ENCODE measurements at regions not wholly inside any gene's neighbourhood (a gene's known extent, or its start where the extent isn't known, plus 50 kb on each side); places are given as distances from the start of the nearest gene placed in this dataset.

DNA sequence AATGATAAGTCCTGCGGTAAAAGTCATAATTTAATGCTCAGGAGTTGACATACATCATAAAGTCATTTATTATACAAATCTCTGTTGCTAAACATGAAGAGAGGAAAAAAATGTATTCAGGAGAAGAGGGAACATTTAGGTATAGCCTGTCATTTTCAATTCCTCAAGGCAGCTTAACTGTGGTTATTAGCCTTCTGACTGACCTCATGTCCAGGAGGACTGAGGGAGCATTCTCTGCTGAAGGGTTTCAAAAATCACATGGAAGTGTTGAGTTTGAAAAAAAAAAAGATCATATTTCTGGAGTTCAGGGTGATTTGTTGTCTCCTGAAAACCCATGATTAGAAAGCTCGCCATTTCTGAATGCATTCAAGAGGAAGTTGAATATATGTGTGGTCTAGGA lies 1371.1 kb upstream of the LRRTM1 start:
- TF ChIP-seq, protein P1, sequence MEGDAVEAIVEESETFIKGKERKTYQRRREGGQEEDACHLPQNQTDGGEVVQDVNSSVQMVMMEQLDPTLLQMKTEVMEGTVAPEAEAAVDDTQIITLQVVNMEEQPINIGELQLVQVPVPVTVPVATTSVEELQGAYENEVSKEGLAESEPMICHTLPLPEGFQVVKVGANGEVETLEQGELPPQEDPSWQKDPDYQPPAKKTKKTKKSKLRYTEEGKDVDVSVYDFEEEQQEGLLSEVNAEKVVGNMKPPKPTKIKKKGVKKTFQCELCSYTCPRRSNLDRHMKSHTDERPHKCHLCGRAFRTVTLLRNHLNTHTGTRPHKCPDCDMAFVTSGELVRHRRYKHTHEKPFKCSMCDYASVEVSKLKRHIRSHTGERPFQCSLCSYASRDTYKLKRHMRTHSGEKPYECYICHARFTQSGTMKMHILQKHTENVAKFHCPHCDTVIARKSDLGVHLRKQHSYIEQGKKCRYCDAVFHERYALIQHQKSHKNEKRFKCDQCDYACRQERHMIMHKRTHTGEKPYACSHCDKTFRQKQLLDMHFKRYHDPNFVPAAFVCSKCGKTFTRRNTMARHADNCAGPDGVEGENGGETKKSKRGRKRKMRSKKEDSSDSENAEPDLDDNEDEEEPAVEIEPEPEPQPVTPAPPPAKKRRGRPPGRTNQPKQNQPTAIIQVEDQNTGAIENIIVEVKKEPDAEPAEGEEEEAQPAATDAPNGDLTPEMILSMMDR (conservative IDR thresholded peaks at IDR 0.05 in 1 of 2, IDR thresholded peaks at IDR 0.05 in 1 of 2; ENCODE audit: low read depth in 1 of 2, low read length in 2 of 2): no peak
- TF ChIP-seq EZH2 (IDR thresholded peaks at IDR 0.05; ENCODE audit: low read length, missing control alignments): no peak

Data from fibroblast of lung (primary cell).